Bronchial epithelial cell (primary cell): ENCODE measurements at regions not wholly inside any gene's neighbourhood (a gene's known extent, or its start where the extent isn't known, plus 50 kb on each side); places are given as distances from the start of the nearest gene placed in this dataset.

Source experiments
- DNase-seq: peaks from one replicate; pipeline ENCODE4 v3.0.0-alpha.2; 2010; ENCODE audit warnings: low read depth
- FAIRE-seq: peaks from 2 replicates; lab custom pipeline; 2011; peaks lifted over from hg19 to GRCh38; lab: Jason Lieb, UNC
- H3K27me3 ChIP-seq: 2 replicates; pipeline ENCODE4 v1.5.1; 2011; ENCODE audit warnings: low read length; ENCODE audit not compliant: control insufficient read depth, insufficient read depth
- H3K36me3 ChIP-seq: 2 replicates; pipeline ENCODE4 v1.5.1; 2011; ENCODE audit warnings: low read length; ENCODE audit not compliant: control insufficient read depth, insufficient read depth
- H3K4me3 ChIP-seq: 2 replicates; pipeline ENCODE4 v1.5.1; 2011; ENCODE audit warnings: mild to moderate bottlenecking, low read depth, low read length, control low read depth
- TF ChIP-seq, protein P1 (sequence below): IDR thresholded peaks from 2 replicates; pipeline ENCODE4 v1.5.1; 2011; ENCODE audit warnings: mild to moderate bottlenecking, moderate library complexity, low read length, control low read depth, inconsistent platforms; ENCODE audit not compliant: insufficient read depth, severe bottlenecking

DNA sequence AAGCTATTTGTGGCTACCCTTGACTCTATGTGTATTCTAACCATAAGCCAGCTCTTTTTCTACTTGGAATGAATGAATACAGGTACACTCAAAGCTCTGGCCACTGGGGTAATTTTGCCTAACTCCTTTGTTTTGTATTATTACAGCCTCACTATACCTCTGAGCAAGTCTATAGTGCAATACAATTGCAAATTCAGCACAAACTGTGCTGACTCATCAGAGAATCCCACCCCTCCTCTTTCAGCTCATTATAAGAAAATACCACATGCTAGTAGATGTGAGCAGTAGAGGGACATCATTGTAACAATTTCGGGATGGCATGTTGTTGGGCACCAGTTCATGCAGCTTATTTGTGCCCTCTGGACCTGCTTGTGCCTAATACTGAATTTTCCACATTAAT, 1382.2 kb downstream of the SLITRK5 start:
- no peak for FAIRE-seq
- TF ChIP-seq, protein P1, sequence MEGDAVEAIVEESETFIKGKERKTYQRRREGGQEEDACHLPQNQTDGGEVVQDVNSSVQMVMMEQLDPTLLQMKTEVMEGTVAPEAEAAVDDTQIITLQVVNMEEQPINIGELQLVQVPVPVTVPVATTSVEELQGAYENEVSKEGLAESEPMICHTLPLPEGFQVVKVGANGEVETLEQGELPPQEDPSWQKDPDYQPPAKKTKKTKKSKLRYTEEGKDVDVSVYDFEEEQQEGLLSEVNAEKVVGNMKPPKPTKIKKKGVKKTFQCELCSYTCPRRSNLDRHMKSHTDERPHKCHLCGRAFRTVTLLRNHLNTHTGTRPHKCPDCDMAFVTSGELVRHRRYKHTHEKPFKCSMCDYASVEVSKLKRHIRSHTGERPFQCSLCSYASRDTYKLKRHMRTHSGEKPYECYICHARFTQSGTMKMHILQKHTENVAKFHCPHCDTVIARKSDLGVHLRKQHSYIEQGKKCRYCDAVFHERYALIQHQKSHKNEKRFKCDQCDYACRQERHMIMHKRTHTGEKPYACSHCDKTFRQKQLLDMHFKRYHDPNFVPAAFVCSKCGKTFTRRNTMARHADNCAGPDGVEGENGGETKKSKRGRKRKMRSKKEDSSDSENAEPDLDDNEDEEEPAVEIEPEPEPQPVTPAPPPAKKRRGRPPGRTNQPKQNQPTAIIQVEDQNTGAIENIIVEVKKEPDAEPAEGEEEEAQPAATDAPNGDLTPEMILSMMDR = no peak

DNA sequence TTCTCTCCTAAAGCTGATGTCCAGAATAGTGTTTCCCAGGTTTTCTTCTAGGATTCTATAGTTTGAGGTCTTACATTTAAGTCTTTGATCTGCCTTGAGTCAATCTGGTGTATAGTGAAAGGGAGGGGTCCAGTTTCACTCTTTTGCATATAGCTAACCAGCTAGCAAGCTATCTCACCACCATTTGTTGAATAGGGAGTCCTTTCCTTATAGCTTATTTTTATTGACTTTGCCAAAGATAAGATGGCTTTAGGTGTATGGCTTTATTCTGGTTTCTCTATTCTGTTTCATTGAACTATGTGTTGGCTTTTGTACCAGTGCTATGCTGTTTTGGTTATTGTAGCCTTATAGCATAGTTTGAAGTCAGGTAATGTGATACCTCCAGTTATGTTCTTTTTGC, 1386.1 kb downstream of the SLITRK5 start:
- Histone ChIP-seq H3K4me3 (no peak overlapping the region), H3K27me3 (no peaks in the 10 kb centered on the region), H3K36me3 (no peaks in the 10 kb centered on the region)
- DNase-seq (no peak), FAIRE-seq (no peak)
- TF ChIP-seq, protein P1 = no peak

More for the DNA sequence above, 1382.2 kb downstream of the SLITRK5 start:
- no peaks in the 10 kb centered on the region for H3K27me3 ChIP-seq
- no peaks in the 10 kb centered on the region for H3K36me3 ChIP-seq
- no peak overlapping the region for H3K4me3 ChIP-seq
- no peak for DNase-seq

DNA sequence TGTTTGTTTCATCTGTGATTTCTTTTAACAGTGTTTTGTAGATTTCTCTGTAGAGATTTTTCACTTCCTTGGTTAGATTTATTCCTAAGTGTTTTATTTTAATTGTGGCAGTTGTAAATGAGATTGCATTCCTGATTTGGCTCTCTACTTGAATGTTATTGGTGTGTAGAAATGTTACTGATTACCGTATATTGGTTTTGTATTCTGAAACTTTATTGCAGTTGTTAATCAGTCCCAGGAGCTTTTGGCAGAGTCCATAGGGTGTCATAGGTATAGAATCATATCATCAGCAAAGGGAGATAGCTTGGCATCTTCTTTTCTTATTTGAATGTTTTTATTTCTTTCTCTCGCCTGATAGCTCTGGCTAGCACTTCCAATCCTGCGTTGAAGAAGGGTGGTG, 1386.7 kb downstream of the SLITRK5 start:
- Histone ChIP-seq H3K4me3 (no peak overlapping the region), H3K36me3 (no peaks in the 10 kb centered on the region), H3K27me3 (no peaks in the 10 kb centered on the region)
- FAIRE-seq (no peak), DNase-seq (no peak)
- TF ChIP-seq, protein P1 = no peak

DNA sequence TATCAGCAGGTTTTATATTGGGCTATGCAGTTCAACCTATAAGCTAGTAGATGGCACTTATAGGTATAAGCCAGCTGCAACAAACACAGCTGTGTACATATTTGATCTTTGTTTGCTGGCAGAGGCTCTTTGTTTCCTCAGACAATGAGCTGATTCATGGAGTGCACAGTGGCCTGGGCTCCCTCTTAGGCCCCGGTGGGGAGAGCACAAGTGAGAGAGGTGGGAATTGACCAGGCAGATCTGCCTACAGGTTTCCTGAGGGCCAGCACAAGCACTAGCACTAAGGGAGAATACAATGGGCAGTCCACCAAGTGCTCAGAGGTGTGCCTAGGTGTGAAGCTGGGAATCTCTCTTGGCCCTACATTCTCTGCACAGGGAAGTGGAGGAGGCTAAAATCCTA, 1390.7 kb downstream of the SLITRK5 start:
- Histone ChIP-seq H3K4me3 (no peak overlapping the region), H3K27me3 (no peaks in the 10 kb centered on the region), H3K36me3 (no peaks in the 10 kb centered on the region)
- FAIRE-seq (no peak), DNase-seq (no peak)
- TF ChIP-seq, protein P1 = no peak

DNA sequence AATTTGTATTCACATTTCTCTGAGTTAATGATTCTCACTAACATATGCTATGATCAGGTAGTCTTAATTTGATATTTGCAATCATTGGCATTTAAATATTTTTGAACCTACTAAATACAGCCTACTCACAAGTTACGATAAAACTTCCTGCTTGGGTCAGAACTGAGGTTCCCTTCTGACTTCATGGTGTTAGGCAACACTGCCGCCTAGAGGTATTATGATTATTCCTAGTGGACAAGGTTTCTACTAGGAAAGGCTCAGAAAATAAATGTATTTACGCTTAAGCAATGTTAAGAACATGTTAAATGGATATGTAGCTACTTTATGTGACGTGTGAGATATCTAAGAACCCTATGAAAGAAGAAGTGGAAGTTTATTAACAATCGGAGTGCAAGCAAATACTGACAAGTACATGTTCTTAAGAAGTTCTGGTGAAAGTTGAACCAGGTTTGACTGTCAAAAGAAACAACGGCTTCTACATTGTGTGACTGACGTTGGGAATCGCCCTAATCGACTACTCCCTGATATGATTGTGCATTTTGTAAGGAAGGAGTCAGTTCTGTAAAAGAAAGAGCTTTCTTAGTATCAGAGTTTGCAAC, 1395.8 kb downstream of the SLITRK5 start:
- Histone ChIP-seq H3K4me3 (no peak overlapping the region), H3K36me3 (no peaks in the 10 kb centered on the region), H3K27me3 (no peaks in the 10 kb centered on the region)
- FAIRE-seq (no peak), DNase-seq (peak; percentile 70)
- TF ChIP-seq, protein P1 = peak; percentile 57

DNA sequence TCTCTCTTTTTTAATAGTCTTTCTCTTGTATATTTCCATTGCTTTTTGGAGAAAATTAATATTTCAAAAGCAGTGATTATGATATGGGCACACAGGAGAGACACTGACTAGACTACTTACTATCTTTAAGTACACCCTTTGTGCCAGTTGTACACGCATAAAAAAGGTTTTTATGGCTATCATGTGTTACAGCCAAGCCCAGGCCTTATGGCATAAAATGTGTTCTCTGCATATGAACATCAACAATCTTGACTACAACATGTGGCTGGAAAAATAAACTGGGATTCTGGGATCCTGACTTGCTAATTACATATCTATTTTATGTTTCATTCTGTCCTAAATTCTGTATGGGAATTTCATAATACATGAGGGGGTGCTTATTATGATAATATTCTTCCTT, 1401.8 kb downstream of the SLITRK5 start:
- Histone ChIP-seq H3K36me3 (no peaks in the 10 kb centered on the region), H3K27me3 (no peaks in the 10 kb centered on the region), H3K4me3 (no peak overlapping the region)
- FAIRE-seq = no peak
- TF ChIP-seq, protein P1 = no peak
- no peak for DNase-seq
